Parathyroid adenoma (tissue), 2 donors: ENCODE measurements at regions not wholly inside any gene's neighbourhood (a gene's known extent, or its start where the extent isn't known, plus 50 kb on each side); places are given as distances from the start of the nearest gene placed in this dataset.
"Not testable (repeated sequence)": the region's sequence is repeated elsewhere in the genome, so short reads cannot be mapped to it uniquely, and the experiment has no call there.

ENCODE experiments used
- H2AFZ ChIP-seq: fragments of 300-600 bp; sonication (generic); one replicate; pipeline ENCODE4 v1.7.0; 2017; ENCODE audit warnings: antibody characterized with exemption, mild to moderate bottlenecking
- H3K27ac ChIP-seq: fragments of 300-600 bp; sonication (generic); one replicate; pipeline ENCODE4 v1.7.0; 2017
- H3K27me3 ChIP-seq: fragments of 300-600 bp; sonication (generic); one replicate; pipeline ENCODE4 v1.7.0; 2017; ENCODE audit warnings: low read length; ENCODE audit not compliant: control insufficient read depth, insufficient read depth
- H3K36me3 ChIP-seq: fragments of 300-600 bp; sonication (generic); one replicate; pipeline ENCODE4 v1.7.0; 2017; ENCODE audit warnings: low read length; ENCODE audit not compliant: control insufficient read depth, insufficient read depth
- H3K4me1 ChIP-seq: fragments of 300-600 bp; sonication (generic); one replicate; pipeline ENCODE4 v1.7.0; 2017; ENCODE audit warnings: control low read depth
- H3K4me2 ChIP-seq: fragments of 300-600 bp; sonication (generic); one replicate; pipeline ENCODE4 v1.7.0; 2017; ENCODE audit warnings: low read length
- H3K4me3 ChIP-seq: fragments of 300-600 bp; sonication (generic); one replicate; pipeline ENCODE4 v1.7.0; 2017; ENCODE audit warnings: low read depth, low read length
- H3K79me2 ChIP-seq: fragments of 300-600 bp; sonication (generic); one replicate; pipeline ENCODE4 v1.7.0; 2017; ENCODE audit warnings: control low read depth
- H3K9ac ChIP-seq: fragments of 300-600 bp; sonication (generic); one replicate; pipeline ENCODE4 v1.7.0; 2017; ENCODE audit warnings: mild to moderate bottlenecking
- H3K9me3 ChIP-seq: fragments of 300-600 bp; sonication (generic); one replicate; pipeline ENCODE4 v1.7.0; 2017; ENCODE audit warnings: low read length; ENCODE audit not compliant: control insufficient read depth
- TF ChIP-seq, protein P1 (sequence below): fragments of 300-600 bp; sonication (generic); IDR thresholded peaks from one replicate; pipeline ENCODE4 v1.7.0; 2017; ENCODE audit warnings: antibody characterized with exemption, mild to moderate bottlenecking
- donor health status: primary hyperparathyroidism.

DNA sequence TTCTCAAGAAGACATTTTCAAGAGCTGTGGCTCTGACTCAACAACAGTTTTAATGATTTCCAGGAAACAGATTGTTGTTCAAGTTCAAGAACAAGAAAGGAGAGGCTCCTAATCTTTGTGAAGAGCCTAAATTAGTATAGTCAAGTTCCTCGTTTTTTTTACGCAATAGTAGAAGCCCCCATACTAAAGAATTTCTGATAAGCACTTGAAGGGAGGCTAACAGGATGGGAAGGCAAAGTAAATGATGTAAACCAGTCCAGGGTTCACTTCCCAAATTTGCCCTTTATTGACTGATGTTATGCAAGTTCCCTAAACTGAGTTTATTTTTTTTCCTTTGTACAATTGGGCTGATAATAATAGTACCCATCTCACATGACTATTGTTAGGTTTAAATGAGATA is 178.2 kb downstream of the RTL9 start:
- TF ChIP-seq, protein P1, sequence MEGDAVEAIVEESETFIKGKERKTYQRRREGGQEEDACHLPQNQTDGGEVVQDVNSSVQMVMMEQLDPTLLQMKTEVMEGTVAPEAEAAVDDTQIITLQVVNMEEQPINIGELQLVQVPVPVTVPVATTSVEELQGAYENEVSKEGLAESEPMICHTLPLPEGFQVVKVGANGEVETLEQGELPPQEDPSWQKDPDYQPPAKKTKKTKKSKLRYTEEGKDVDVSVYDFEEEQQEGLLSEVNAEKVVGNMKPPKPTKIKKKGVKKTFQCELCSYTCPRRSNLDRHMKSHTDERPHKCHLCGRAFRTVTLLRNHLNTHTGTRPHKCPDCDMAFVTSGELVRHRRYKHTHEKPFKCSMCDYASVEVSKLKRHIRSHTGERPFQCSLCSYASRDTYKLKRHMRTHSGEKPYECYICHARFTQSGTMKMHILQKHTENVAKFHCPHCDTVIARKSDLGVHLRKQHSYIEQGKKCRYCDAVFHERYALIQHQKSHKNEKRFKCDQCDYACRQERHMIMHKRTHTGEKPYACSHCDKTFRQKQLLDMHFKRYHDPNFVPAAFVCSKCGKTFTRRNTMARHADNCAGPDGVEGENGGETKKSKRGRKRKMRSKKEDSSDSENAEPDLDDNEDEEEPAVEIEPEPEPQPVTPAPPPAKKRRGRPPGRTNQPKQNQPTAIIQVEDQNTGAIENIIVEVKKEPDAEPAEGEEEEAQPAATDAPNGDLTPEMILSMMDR: no peak
- H3K27me3 ChIP-seq: no peaks in the 10 kb centered on the region

DNA sequence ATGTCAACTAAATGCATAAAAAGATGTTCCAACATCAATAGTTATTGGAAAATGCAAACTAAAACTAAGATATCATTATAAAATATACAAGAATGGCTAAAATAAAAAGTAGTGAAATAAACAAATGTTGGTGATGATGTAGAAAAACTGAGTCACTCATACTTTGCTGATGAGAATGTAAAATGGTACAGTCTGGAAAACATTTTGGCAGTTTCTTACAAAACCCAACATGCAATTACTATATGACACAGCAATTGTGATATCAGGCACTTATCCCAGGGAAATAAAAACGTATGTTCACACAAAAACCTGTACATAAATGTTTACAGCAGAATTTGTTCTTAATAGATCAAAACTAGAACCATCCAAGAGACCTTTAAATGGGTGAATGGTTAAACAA is 182.6 kb downstream of the RTL9 start:
- no peaks in the 10 kb centered on the region for H3K79me2 ChIP-seq
- H3K9ac ChIP-seq: no peak overlapping the region
- H3K4me1 ChIP-seq: no peaks in the 10 kb centered on the region

More for the DNA sequence above, 178.2 kb downstream of the RTL9 start:
- no peak overlapping the region for H3K4me2 ChIP-seq
- H3K4me3 ChIP-seq: no peak overlapping the region
- no peaks in the 10 kb centered on the region for H3K36me3 ChIP-seq
- no peak overlapping the region for H2AFZ ChIP-seq
- no peak overlapping the region for H3K27ac ChIP-seq
- H3K9me3 ChIP-seq: no peaks in the 10 kb centered on the region
- H3K4me1 ChIP-seq: no peaks in the 10 kb centered on the region
- no peaks in the 10 kb centered on the region for H3K79me2 ChIP-seq
- no peak overlapping the region for H3K9ac ChIP-seq

DNA sequence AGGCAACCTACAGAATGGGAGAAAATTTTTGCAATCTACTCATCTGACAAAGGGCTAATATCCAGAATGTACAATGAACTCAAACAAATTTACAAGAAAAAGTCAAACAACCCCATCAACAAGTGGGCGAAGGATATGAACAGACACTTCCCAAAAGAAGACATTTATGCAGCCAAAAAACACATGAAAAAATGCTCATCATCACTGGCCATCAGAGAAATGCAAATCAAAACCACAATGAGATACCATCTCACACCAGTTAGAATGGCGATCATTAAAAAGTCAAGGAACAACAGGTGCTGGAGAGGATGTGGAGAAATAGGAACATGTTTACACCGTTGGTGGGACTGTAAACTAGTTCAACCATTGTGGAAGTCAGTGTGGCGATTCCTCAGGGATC is 192.2 kb downstream of the RTL9 start:
- not testable (repeated sequence) for H3K27me3 ChIP-seq, H3K79me2 ChIP-seq, H3K27ac ChIP-seq, H2AFZ ChIP-seq, H3K9me3 ChIP-seq, H3K36me3 ChIP-seq, H3K4me3 ChIP-seq, H3K9ac ChIP-seq, H3K4me2 ChIP-seq, H3K4me1 ChIP-seq

More for the DNA sequence above, 182.6 kb downstream of the RTL9 start:
- Histone ChIP-seq H3K9me3 (no peaks in the 10 kb centered on the region), H3K36me3 (no peaks in the 10 kb centered on the region), H3K4me3 (no peak overlapping the region), H3K27me3 (no peaks in the 10 kb centered on the region), H2AFZ (no peak overlapping the region), H3K27ac (no peak overlapping the region), H3K4me2 (no peak overlapping the region)
- TF ChIP-seq, protein P1: no peak

DNA sequence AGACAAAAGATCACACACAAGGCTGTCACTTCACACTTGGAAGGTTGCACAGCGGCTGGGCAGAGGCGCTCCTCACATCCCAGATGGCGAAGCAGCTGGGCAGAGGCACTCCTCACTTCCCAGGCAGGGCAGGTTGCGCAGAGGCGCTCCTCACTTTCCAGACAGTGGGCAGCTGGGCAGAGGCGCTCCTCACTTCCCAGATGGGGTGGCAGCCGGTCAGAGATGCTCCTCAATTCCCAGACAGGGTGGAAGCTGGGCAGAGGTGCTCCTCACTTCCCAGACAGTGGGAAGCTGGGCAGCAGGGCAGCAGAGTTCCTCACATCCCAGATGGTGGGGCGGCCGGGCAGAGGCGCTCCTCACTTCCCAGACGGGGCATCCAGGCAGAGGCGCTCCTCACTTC is 199.2 kb downstream of the RTL9 start:
- Histone ChIP-seq H3K27ac (no peak overlapping the region), H3K4me3 (no peak overlapping the region), H3K9ac (no peak overlapping the region), H3K4me1 (no peaks in the 10 kb centered on the region), H2AFZ (no peak overlapping the region), H3K9me3 (no peaks in the 10 kb centered on the region), H3K36me3 (no peaks in the 10 kb centered on the region), H3K4me2 (no peak overlapping the region), H3K27me3 (no peaks in the 10 kb centered on the region), H3K79me2 (no peaks in the 10 kb centered on the region)
- TF ChIP-seq, protein P1: no peak

- no peaks in the 10 kb centered on the region for H3K27me3 ChIP-seq
- H3K36me3 ChIP-seq: no peaks in the 10 kb centered on the region
- no peak overlapping the region for H3K9ac ChIP-seq
- TF ChIP-seq, protein P1: no peak
- H3K4me1 ChIP-seq: no peaks in the 10 kb centered on the region
- no peaks in the 10 kb centered on the region for H3K9me3 ChIP-seq
- H3K27ac ChIP-seq: no peak overlapping the region
- no peak overlapping the region for H3K4me2 ChIP-seq
- H2AFZ ChIP-seq: no peak overlapping the region
- no peak overlapping the region for H3K4me3 ChIP-seq
- no peaks in the 10 kb centered on the region for H3K79me2 ChIP-seq
These were observed 199.8 kb downstream of the RTL9 start for GRCh38 chrX:110558406-110558805.
